T-helper 1 cell treated with Interleukin-12 subunit alpha and Interleukin-12 subunit beta and Interleukin-4 antibody, amounts not matched to agents 30 ng/mL and 1 ng/mL, for 36 hours (primary cell): ENCODE measurements at regions not wholly inside any gene's neighbourhood (a gene's known extent, or its start where the extent isn't known, plus 50 kb on each side); places are given as distances from the start of the nearest gene placed in this dataset.

ENCODE experiments used
- intact Hi-C: fragments of 100-400 bp; cut with micrococcal nuclease; formaldehyde crosslinking; loops from one replicate; pipeline ENCODE4 v1.15.1; 2024

DNA sequence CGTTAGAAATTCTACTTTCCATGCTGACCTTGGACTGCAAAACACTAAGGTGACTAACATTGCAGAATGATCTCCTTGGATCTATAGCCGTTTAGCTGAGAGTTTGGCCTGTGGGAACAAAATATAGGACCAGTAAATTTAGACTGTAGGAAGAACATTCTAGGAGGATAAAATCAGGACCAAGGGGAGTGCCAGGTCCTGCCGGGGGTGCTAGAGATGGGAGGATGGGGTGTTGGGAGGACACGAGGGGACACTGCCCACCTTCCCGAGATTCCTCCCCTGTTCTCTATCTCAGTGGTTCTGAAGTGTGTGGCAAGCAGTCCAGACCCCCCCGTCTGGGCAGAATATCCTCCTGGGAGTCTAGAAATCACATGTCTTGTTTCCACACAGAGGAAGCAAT is 445.2 kb downstream of the ZSWIM6 start:
- intact Hi-C loops: no loop called here

DNA sequence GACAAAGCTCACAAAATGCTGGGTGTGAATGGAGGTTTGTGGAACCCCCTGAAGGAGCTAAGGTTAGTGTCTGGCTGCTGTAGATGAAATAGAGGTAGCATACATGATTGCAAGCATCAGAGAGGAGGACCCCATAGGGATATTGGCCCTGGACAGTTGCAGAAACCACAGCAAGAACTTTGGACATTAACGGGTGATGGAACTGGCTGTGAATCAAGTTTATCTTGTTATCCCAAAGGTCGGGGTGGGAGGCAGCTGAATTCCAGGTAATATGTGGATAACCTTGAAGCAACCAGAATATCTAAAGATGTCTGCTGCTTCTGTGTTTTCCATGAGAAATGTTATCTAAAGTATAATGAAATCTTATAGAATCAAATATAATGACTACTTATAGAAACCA is 447.7 kb downstream of the ZSWIM6 start:
- intact Hi-C loops: no loop called here

DNA sequence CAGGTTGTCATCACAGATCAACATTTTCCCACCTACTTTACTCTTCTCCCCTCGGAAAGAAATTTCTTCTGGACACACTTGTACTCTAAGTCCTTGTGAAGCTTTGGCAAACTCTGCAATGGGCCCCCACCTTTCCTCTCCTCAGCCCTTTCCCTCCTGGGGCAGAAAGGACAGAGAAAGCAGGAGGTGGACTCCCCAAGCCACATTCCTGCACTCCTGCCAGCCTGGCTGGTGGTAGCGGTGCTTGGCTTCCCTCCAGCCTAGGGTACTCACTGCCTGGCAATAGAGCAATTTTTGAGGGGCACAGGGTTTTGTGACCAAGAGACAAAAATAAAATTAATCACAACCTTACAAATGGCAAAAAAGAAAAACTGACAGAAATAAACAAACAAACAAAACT is 451.4 kb downstream of the ZSWIM6 start:
- intact Hi-C loops: no loop called here

GRCh38 chr5:61784341-61784740 is 452.3 kb downstream of the ZSWIM6 start:
- intact Hi-C loops: no loop called here

- intact Hi-C loops: no loop called here
These were observed 456.5 kb downstream of the ZSWIM6 start for GRCh38 chr5:61788548-61788947.

DNA sequence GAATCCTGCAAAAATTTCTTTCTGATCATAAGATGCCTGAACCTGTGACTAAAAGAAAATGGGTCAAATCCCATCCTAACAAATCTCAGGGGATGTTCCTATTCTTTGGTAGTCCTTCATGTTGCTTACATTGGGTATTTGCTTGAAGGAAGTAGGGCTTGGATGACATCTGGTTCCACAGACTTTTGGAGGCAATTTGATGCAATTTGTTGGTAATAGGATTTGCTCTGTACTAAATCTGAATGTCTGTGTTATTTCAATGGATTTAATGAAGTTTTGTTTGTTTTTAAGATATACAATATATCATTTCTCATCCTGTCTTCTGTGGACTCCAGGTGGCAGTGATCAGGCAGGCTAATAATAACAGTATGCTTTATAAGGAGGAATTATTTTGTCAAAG is 457.9 kb downstream of the ZSWIM6 start:
- intact Hi-C loops: no loop called here

DNA sequence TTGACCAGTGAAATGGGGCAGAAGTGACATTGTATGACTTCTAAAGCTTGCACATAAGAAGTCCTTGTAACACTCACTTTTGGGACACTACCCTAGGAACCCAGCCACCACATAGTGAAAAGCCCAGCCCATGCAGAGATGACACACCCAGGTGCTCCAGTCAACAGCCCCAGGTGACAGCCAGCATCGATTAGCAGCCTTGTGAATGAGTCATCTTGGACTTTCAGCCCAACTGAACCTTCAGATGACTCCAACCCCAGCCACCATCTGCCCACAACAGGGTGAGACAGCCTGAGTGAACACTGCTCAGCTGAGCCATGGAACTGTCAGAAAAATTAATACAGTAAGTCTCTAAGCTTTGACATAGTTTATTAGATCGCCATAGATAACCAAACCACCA is 458.6 kb downstream of the ZSWIM6 start:
- intact Hi-C loops: no loop called here

GRCh38 chr5:61796773-61797172 is 464.7 kb downstream of the ZSWIM6 start:
- intact Hi-C loops: no loop called here

- intact Hi-C loops: no loop called here
These were observed 468.4 kb downstream of the ZSWIM6 start for GRCh38 chr5:61800450-61800849.

GRCh38 chr5:61801174-61801573 is 469.1 kb downstream of the ZSWIM6 start:
- intact Hi-C loops: no loop called here

DNA sequence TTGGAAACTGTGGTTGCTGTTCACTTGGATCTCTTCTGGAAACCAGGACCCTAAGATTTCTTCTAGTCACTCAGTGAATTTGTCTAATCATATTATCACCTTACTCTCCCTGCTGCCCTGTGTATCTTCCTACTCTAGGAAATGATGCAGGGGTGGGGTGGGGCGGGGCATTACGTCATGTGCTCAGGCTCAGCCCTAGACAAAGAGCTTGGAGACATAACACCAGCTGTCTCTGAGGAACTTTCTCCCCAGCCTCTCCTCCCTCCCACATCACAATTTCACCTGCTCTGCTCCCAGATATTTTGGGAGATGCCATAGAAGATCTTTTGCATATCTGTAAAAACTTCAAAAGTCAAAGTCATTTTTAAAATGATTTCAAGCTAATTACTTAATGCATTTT is 470.4 kb downstream of the ZSWIM6 start:
- intact Hi-C loops: no loop called here

GRCh38 chr5:61805101-61805500 is 473.0 kb downstream of the ZSWIM6 start:
- intact Hi-C loops: no loop called here

DNA sequence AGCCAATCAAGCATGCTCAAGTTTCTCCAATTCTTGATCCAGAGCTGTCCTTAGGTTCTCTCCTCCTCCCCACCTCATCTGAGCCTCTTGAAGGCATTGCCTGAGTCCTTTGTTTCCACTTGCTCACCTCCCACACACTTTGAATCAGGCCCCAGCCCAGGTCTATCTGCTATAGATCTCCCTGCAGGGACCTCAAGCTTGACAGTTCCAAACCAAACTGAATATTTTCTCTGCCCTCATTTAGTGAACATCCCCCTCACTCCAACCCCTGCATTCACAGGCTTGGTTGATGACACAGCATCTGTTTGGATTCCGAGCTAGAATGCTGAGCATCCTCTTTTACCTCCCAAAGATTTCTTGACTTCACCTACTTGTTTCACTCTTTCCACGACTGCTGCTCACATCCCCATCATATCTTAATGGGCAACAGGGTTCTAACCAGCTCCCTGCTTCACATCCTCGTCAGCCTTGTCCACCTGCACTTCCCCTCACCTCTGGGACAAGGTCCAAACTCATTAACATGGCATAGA is 474.5 kb downstream of the ZSWIM6 start:
- intact Hi-C loops: no loop called here

DNA sequence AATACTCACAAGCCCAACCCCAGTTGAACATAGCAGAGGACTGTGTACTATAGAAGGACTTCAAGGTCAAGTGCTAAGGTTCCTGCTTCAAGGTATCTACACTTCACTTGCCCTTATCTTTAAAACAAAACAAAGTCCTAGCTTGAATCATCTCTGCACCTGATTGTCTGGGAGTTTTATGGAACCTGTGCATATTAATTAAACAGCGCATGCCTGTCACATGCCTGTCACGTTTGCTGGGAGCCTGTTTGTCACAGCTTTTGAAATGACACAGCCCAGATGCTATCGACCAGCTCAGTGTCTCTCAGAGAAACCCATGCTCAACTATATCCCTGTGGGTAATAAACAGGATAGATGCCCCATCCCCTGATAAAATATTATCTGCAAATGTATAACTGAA is 476.0 kb downstream of the ZSWIM6 start:
- intact Hi-C loops: no loop called here

DNA sequence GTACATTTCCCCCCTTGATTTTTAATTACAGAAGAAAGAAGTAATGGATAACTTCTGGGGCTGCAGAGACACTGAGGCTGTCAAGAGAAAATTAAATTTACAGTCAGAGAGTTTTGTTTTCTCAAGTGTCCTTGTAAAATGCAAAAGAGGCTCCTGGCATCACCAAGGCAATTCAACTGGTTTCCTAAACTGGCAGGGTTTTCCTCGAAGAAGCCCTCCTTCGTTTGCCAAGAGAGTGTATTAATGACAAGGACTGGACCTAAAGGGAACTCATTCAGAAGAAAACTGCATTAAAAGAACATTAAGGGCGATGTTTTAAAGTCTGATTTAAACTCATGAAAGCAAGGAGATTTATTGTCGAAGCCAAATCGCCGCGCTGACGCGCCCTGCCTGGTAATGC is 476.9 kb downstream of the ZSWIM6 start:
- intact Hi-C loops: no loop called here

- intact Hi-C loops: no loop called here
These were observed 477.6 kb downstream of the ZSWIM6 start for GRCh38 chr5:61809651-61810050.

GRCh38 chr5:61811052-61811451 is 479.0 kb downstream of the ZSWIM6 start:
- intact Hi-C loops: no loop called here

DNA sequence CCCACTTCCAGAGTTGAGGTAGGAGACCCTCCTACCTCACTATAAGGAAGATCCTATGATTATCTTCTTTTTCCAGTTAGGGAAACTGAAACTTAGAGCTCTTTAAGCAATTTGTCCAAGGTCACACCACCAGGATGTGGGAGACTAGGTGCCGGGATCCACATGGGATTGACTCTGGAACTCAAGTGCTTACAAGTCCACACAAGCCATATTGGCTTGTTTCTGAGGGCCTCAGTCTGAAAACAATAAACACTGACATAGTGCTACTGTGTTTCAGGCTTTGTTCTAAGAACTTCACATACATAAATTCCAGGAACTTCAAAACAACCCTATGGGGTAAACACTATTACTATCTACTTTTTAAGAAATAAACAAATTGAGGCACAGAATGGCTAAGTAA is 481.3 kb downstream of the ZSWIM6 start:
- intact Hi-C loops: no loop called here

DNA sequence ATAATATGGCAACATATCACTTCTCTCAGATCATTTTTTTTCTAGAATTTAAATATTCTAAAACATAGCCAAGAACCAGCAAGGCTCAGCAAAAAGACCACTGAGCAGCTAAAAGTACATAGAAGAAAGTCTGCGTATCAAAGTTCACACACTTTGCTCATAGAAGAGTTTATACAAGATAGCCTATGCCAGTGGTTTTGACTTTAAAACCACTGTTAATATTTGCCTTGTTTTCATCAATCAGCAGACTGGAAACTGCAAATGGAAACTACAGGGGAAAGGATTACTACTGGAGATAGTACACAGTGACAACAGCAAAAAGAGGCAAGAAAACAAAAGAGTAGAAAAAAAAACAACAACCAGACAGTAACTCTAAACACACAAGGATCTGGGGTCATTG is 483.3 kb downstream of the ZSWIM6 start:
- intact Hi-C loops: no loop called here

DNA sequence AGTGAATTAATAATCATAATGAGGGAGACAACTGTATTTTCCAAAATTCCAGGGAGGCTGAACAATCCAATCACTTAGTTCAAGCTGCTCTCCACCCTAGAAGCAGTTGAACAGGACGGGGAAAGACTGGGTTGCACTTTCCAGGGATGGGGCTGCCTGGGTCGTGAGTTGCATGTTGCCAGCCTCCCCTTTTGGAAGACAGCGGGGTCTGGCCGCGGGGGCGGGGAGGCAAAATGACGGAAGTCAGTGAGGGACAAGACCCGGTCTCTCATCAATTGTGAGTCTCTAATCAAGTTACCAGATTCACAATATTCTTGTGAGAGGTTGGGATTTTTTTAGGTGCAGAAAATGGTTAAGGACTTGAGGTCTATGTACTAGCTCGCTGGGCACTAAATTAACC is 484.1 kb downstream of the ZSWIM6 start:
- intact Hi-C loops: no loop called here

DNA sequence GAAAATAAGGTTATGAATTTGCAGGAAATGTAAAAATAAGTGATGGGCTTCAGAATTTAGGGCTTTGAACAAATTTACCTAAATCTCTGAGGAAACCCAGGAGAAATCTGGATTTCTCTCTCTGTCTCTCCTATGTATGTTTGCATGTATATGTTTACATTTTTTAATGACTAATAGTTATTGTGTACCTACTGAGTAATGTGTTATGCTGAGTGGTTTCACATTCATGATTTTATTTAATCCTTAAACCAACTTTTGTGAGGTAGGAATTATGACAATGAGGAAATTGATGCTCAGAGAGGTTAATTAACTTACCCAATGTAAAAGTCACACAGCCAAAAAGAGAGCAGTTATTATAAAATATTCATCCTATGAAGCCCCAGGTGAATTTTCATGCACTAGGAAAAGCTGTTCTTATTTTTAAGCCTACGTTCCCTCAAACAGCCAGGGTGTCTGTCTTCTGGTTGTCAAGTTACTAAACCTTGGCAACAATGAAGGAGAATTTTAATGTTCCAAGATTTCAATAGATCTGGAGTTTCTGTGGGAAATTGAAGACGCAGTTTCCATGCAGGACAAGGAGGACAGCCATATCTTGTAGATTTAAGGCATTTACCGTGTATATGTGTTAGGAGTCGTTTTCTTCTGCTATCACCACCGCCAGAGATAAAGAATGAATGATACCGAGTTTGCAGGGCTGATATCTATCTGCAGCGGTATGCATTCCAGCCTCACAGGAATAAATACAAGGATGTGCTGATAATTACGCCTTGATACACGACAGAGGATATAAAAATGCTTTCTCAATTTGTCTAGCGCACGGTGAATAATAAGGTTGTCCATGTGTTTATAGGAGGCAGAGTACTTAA is 484.8 kb downstream of the ZSWIM6 start:
- intact Hi-C loops: no loop called here

DNA sequence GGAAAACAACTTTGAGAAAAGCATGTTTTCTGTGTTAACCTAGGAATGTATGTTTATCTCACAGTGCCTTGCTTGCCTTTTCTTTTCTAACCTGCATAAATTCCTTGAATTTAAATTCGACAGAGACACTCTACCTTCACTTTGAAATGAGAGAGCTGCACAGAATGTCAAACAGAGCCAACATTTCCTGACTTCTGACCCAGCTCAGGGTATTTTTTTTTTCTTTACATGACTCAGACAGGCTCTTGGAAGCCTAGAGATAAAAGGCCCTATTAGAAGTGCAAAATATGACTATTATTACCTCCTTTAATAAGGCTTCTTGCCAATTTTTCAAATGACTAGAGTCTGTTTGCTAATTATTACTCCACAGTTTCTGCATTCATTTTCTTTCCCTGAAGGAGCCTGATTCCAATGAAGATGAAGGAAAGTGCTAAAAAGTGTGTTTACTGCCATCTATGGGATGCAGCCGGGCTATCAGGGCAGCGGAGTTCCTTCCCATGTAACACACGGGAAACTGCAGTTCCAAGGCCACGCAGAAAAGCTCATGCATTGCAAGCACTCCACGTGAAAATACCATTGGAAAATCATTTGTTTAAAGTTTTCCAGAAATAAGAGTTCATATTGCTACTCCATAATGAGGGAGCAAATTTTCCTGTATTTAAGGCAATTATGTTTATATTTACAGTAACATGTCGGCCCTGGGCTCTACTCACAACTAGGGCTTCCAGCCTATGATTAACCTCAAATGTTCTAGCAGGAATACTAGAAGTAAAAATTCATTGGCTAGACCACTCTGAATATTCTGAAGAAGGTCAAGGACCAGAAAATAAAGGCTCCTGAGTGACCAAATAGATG is 485.6 kb downstream of the ZSWIM6 start:
- intact Hi-C loops: no loop called here
